ENCODE measurements at regions not wholly inside any gene's neighbourhood (a gene's known extent, or its start where the extent isn't known, plus 50 kb on each side); places are given as distances from the start of the nearest gene placed in this dataset.

DNA sequence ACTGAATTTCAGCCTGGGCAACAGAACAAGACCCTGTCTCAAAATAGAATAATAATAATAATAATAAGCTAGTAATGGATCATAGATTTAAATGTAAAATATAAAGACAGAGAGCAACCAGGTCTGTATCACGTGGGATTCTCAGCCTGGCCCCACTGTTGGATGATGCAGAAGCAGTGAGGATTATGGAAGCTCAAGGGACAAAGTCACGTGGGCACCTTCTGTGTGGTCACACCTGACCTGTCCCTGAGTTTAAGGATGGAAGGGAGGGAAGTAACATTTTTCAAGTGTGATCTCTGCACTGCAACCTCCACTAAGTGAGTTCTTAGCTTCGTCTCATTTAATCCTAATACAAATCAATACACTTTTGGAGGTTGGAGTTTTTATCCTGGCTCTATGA, 212.5 kb upstream of the IER5L start:
- CTCF ChIA-PET, result no interaction called here
- H3K36me3 ChIP-seq (ENCODE audit: insufficient read depth, low read length), result no peaks in the 10 kb centered on the region
- DNase-seq, result no peak
- no peaks in the 10 kb centered on the region for H3K27me3 Mint-ChIP-seq
- no peaks in the 10 kb centered on the region for H3K4me1 ChIP-seq (ENCODE audit: insufficient read depth, low read length)
- H3K27me3 ChIP-seq (ENCODE audit: insufficient read depth, low read length, poor library complexity, severe bottlenecking), result no peaks in the 10 kb centered on the region
- no peak overlapping the region for H3K4me3 Mint-ChIP-seq
- no peaks in the 10 kb centered on the region for H3K9me3 Mint-ChIP-seq
- no peak overlapping the region for H3K27ac ChIP-seq (ENCODE audit: low read depth, low read length)
- H3K36me3 Mint-ChIP-seq, result no peaks in the 10 kb centered on the region
- no peaks in the 10 kb centered on the region for H3K9me3 ChIP-seq (ENCODE audit: low read length)
- POLR2A ChIA-PET, result no interaction called here
- H3K4me3 ChIP-seq (ENCODE audit: low read length), result no peak overlapping the region
- H3K27ac Mint-ChIP-seq, result no peak overlapping the region
- H3K4me1 Mint-ChIP-seq, result no peaks in the 10 kb centered on the region

DNA sequence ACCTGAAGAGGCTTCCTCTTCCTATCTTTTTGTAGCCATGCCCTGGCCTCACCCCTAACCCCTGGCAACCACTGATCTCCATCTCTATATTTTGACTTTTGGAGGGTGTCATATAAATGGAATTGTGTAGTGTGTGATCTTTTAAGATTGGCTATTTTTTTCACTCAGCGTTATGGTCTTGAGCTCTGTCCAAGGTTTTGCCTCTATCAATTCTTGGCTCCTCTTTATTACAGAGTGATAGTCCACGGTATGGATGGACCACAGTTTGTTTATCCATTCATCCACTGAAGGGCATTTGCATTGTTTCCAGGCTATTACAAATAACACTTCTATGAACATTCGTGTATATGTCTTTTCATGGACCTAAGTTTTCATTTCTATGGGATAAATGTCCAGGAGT, 209.8 kb upstream of the IER5L start:
- Mint-ChIP-seq H3K36me3 (no peaks in the 10 kb centered on the region), H3K27me3 (no peaks in the 10 kb centered on the region), H3K9me3 (no peaks in the 10 kb centered on the region), H3K4me1 (peaks cover 5 to 14% (median 9%) of the 10 kb centered on the region in 3 donors), H3K4me3 (peak overlapping the region in 1 of 7 donors; percentile 25), H3K27ac (peak overlapping the region in 6 of 8 donors; percentile 3 to 87 (median 48))
- H3K4me1 ChIP-seq (ENCODE audit: insufficient read depth, low read length), result peaks cover 12% of the 10 kb centered on the region
- no peak for DNase-seq
- H3K27ac ChIP-seq (ENCODE audit: low read depth, low read length), result no peak overlapping the region
- H3K4me3 ChIP-seq (ENCODE audit: low read length), result no peak overlapping the region
- H3K27me3 ChIP-seq (ENCODE audit: insufficient read depth, low read length, poor library complexity, severe bottlenecking), result no peaks in the 10 kb centered on the region
- ChIA-PET POLR2A (no interaction called here), CTCF (no interaction called here)
- H3K9me3 ChIP-seq (ENCODE audit: low read length), result no peaks in the 10 kb centered on the region
- no peaks in the 10 kb centered on the region for H3K36me3 ChIP-seq (ENCODE audit: insufficient read depth, low read length)

DNA sequence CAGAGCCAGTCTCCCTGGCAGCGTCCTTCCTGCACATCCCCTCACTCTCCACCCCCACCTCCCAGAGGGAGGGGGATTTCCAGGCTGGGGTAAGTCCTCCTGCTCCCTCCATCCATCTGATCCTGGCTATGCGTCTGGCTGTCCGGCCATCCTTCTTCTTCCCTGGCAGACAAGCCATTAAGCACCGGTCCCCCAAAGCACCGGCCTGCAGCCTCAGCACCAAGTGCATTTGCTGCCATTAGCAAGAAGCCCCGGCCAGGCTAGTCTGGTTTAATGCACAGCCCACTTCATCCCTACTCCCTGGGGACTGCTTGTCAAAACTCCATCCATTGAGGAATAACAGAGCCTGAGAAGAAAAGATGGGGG, 208.7 kb upstream of the IER5L start:
- Mint-ChIP-seq H3K27ac (peak overlapping the region in 1 of 8 donors; percentile 36), H3K27me3 (no peaks in the 10 kb centered on the region), H3K9me3 (no peaks in the 10 kb centered on the region), H3K4me3 (peak overlapping the region in 1 of 7 donors; percentile 18), H3K36me3 (no peaks in the 10 kb centered on the region), H3K4me1 (peaks cover 7 to 20% (median 9%) of the 10 kb centered on the region in 3 donors)
- CTCF ChIA-PET, result no interaction called here
- Histone ChIP-seq H3K4me1 (ENCODE audit: insufficient read depth, low read length) (peaks cover 14% of the 10 kb centered on the region), H3K4me3 (ENCODE audit: low read length) (no peak overlapping the region), H3K9me3 (ENCODE audit: low read length) (no peaks in the 10 kb centered on the region), H3K27me3 (ENCODE audit: insufficient read depth, low read length, poor library complexity, severe bottlenecking) (no peaks in the 10 kb centered on the region), H3K27ac (ENCODE audit: low read depth, low read length) (no peak overlapping the region), H3K36me3 (ENCODE audit: insufficient read depth, low read length) (no peaks in the 10 kb centered on the region)
- no peak for DNase-seq
- POLR2A ChIA-PET, result interaction anchor here (0.6 kb wide), 1 partner anchor 21 kb away, joined by 3 read pairs; no protein-coding TSS in a partner anchor

DNA sequence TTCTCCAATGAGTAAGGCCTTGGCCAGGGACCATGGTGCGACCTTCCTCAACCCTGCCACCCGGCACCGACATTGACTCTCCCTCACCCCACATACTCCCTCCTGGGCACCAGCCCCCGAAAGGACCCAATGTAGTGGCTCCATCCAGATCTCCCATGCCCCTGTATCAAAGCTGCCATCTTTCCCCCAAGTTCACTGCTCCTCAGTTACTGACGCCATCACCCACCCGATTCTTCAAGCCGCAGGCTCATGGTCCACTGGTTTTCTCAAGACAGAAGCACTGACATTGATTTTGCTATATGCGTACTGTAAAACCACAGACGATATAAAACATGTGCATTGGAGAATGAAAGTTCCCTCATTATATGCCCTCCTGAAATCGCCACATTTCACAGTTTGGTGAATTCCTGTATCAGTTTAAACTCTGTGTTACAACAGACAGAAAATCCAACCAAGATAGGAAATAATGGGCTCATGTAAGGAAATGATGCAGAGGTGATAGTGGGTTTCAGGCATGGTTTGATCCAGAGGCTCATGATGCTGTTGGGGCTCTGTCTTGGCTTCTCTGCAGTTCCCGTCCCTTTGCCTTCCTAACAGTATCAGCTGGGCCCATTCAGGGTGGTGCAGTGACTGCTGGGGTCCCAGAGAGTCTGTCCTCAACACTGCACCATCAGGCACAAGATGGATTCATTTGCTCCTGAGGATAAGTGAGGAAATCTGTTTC, 207.3 kb upstream of the IER5L start:
- no peak for DNase-seq
- Mint-ChIP-seq H3K27ac (peak overlapping the region; percentile 24 to 97 (median 78)), H3K4me1 (peaks cover 7 to 20% (median 9%) of the 10 kb centered on the region in 3 donors), H3K9me3 (no peaks in the 10 kb centered on the region), H3K4me3 (peak overlapping the region in 6 of 7 donors; percentile 2 to 86 (median 74)), H3K27me3 (no peaks in the 10 kb centered on the region), H3K36me3 (no peaks in the 10 kb centered on the region)
- Histone ChIP-seq H3K36me3 (ENCODE audit: insufficient read depth, low read length) (no peaks in the 10 kb centered on the region), H3K27ac (ENCODE audit: low read depth, low read length) (no peak overlapping the region), H3K4me3 (ENCODE audit: low read length) (no peak overlapping the region), H3K4me1 (ENCODE audit: insufficient read depth, low read length) (peaks cover 14% of the 10 kb centered on the region), H3K9me3 (ENCODE audit: low read length) (no peaks in the 10 kb centered on the region), H3K27me3 (ENCODE audit: insufficient read depth, low read length, poor library complexity, severe bottlenecking) (no peaks in the 10 kb centered on the region)
- CTCF ChIA-PET, result no interaction called here
- POLR2A ChIA-PET, result no interaction called here

DNA sequence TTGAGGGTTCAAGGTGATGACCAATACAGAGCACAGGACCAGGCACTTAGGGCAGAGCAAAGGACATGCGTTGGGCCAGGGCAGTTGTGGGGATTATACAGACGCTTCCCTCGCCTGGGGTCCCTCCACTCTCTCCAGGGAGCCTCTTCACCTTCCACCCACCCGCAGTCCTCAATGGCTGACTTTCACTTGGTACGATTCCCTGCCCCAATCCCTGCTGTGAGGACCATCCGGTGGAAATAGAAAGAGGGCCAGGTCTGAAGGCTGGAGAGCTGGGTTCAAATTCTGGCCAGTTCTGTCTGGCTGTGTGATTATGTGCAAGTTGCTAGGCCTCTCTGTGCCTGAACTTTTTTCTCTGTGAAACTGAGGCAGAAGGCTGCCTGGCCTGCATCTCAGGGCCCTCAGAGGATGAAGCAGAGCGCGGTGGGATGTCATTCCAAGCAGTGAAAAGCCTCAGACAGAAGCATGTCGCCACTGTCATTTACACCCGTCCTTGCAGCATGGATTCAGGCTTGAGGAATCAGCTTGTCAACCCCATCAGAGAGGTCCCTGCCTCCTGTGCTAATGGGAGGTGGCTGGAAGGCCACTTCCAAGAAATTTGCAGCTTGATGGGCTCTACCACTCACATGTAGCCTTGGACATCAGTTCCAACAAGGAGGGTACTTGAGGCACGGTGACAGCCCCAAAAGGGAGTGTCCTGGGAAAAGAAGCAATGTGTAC, 206.6 kb upstream of the IER5L start:
- Mint-ChIP-seq H3K4me1 (peaks cover 7 to 20% (median 9%) of the 10 kb centered on the region in 3 donors), H3K9me3 (no peaks in the 10 kb centered on the region), H3K4me3 (peak overlapping the region; percentile 78 to 91 (median 79)), H3K27ac (peak overlapping the region; percentile 85 to 97 (median 93)), H3K36me3 (no peaks in the 10 kb centered on the region), H3K27me3 (no peaks in the 10 kb centered on the region)
- no peaks in the 10 kb centered on the region for H3K36me3 ChIP-seq (ENCODE audit: insufficient read depth, low read length)
- peak overlapping the region; percentile 74 for H3K4me3 ChIP-seq (ENCODE audit: low read length)
- H3K4me1 ChIP-seq (ENCODE audit: insufficient read depth, low read length), result peaks cover 14% of the 10 kb centered on the region
- CTCF ChIA-PET, result interaction anchor here (1.3 to 2.0 kb wide), 4 partner anchors 10 to 211 kb away, joined by 4 to 10 read pairs (median 6); no protein-coding TSS in a partner anchor
- DNase-seq, result no peak
- H3K27ac ChIP-seq (ENCODE audit: low read depth, low read length), result no peak overlapping the region
- no peaks in the 10 kb centered on the region for H3K9me3 ChIP-seq (ENCODE audit: low read length)
- H3K27me3 ChIP-seq (ENCODE audit: insufficient read depth, low read length, poor library complexity, severe bottlenecking), result no peaks in the 10 kb centered on the region
- POLR2A ChIA-PET, result interaction anchor here (0.5 to 2.1 kb wide), 5 partner anchors 28 to 245 kb away, joined by 3 to 13 read pairs (median 4); no protein-coding TSS in a partner anchor

DNA sequence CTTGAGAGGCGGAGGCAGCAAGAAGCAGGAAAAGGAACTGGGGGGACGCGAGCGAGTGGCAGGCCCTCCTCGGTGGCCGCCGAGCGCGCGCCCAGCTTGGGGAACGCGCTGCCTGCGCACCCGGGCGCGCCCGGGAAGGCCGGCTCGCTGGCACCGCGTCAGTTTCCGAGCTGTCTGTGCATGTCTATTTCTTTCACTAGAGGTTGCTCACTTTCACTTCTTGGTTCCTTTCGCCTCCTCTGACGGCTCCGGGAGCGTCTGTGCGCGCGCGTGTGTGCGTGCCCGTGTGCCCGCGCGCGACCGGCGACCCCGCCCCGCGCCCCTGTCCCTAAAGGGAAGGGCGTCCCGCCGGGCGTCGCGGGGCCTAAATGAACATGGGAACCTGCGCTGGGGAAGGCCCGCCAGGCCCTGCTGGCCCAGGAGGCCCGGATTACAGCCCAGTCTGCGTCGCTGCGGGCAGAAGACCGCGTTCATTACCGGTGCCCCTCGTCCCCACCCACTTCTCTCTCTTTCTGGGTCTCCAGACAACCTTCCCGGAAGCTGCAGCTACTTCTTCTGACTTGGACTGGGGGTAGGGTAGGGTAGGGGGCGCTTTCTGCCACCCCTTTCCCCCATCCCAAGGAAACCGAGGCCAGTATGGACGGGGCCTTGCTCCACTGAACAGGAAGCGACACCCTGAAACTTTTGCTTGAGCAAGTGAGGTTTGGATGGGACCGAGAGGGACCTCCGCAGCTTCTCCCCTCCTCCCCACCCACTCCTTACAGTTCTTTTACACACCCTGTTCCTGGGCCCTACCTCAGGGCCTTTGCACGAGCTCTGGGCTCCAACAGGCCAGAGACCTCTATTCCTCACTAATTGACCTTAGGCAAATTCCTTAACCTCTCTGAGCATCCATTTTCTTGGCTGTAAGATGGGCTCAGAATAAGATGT, 205.8 kb upstream of the IER5L start:
- H3K4me1 Mint-ChIP-seq, result peaks cover 7 to 20% (median 9%) of the 10 kb centered on the region in 3 donors
- DNase-seq, result peak; percentile 47 to 85 (median 77)
- Histone ChIP-seq H3K27ac (ENCODE audit: low read depth, low read length) (peak overlapping the region; percentile 38), H3K4me1 (ENCODE audit: insufficient read depth, low read length) (peaks cover 14% of the 10 kb centered on the region), H3K27me3 (ENCODE audit: insufficient read depth, low read length, poor library complexity, severe bottlenecking) (no peaks in the 10 kb centered on the region), H3K9me3 (ENCODE audit: low read length) (no peaks in the 10 kb centered on the region), H3K36me3 (ENCODE audit: insufficient read depth, low read length) (no peaks in the 10 kb centered on the region), H3K4me3 (ENCODE audit: low read length) (peak overlapping the region; percentile 74)
- no peaks in the 10 kb centered on the region for H3K9me3 Mint-ChIP-seq
- H3K27me3 Mint-ChIP-seq, result no peaks in the 10 kb centered on the region
- H3K27ac Mint-ChIP-seq, result peak overlapping the region; percentile 86 to 97 (median 93)
- H3K4me3 Mint-ChIP-seq, result peak overlapping the region; percentile 78 to 91 (median 79)
- H3K36me3 Mint-ChIP-seq, result no peaks in the 10 kb centered on the region
- ChIA-PET CTCF (interaction anchor here (0.7 to 2.1 kb wide), 18 partner anchors 9 to 252 kb away, joined by 3 to 10 read pairs (median 4); partner anchors contain the start of gene IER5L), POLR2A (interaction anchor here (0.5 to 2.1 kb wide), 12 partner anchors 29 to 244 kb away, joined by 3 to 13 read pairs (median 3); partner anchors contain the start of gene IER5L)

DNA sequence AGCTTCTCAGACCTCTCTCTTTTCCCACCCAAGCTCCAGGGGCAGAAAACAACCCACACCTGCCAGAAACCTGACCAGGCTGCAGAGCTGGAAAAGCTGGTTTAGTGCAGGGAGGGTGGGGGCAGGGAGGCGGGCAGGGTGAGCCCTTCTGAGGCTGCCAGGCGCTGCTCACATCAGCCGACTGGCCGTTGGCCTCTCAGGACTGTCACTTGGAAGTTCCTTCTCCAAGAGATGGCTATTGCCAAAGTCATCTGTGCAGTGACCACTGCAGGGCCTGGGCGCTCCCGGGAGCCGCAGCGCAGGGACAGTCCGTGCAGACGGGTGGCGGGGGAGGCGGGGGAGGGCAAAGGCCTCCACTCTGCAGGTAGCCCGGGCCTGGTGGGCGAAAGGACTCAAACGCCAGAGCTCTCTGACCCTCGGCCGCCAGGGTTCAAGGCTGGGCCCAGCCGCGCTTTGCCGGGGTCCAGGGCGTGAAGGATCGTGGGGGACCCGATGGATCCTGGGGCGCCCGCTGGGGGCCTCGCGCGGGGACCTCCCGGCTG, 205.0 kb upstream of the IER5L start:
- H3K27me3 Mint-ChIP-seq, result no peaks in the 10 kb centered on the region
- Histone ChIP-seq H3K27ac (ENCODE audit: low read depth, low read length) (peak overlapping the region; percentile 38), H3K4me3 (ENCODE audit: low read length) (peak overlapping the region; percentile 74), H3K36me3 (ENCODE audit: insufficient read depth, low read length) (no peaks in the 10 kb centered on the region), H3K27me3 (ENCODE audit: insufficient read depth, low read length, poor library complexity, severe bottlenecking) (no peaks in the 10 kb centered on the region), H3K4me1 (ENCODE audit: insufficient read depth, low read length) (peaks cover 14% of the 10 kb centered on the region), H3K9me3 (ENCODE audit: low read length) (no peaks in the 10 kb centered on the region)
- no peaks in the 10 kb centered on the region for H3K9me3 Mint-ChIP-seq
- CTCF ChIA-PET, result interaction anchor here (0.7 to 2.1 kb wide), 19 partner anchors 9 to 252 kb away, joined by 3 to 10 read pairs (median 4); partner anchors contain the start of gene IER5L
- POLR2A ChIA-PET, result interaction anchor here (0.7 to 2.1 kb wide), 10 partner anchors 30 to 243 kb away, joined by 3 to 13 read pairs (median 3); partner anchors contain the start of gene IER5L
- peaks cover 7 to 20% (median 9%) of the 10 kb centered on the region in 3 donors for H3K4me1 Mint-ChIP-seq
- no peak for DNase-seq
- no peaks in the 10 kb centered on the region for H3K36me3 Mint-ChIP-seq
- peak overlapping the region in 4 of 8 donors; percentile 29 to 96 (median 87) for H3K27ac Mint-ChIP-seq
- H3K4me3 Mint-ChIP-seq, result peak overlapping the region; percentile 78 to 91 (median 79)
